ENCODE measurements at regions not wholly inside any gene's neighbourhood (a gene's known extent, or its start where the extent isn't known, plus 50 kb on each side); places are given as distances from the start of the nearest gene placed in this dataset.

GRCh38 chr5:85268194-85268593 lies 883.5 kb upstream of the EDIL3 start:
- H3K4me3 ChIP-seq = no peak overlapping the region
- no peaks in the 10 kb centered on the region for H3K27me3 ChIP-seq
- H3K36me3 ChIP-seq = no peaks in the 10 kb centered on the region
- no peak for DNase-seq (ENCODE audit: low spot score in 2 of 2)
- H3K4me1 ChIP-seq = no peaks in the 10 kb centered on the region
- TF ChIP-seq CTCF (IDR thresholded peaks at IDR 0.05) (no peak), POLR2A (IDR thresholded peaks at IDR 0.05) (no peak), EP300 (IDR thresholded peaks at IDR 0.05) (no peak)
- WGBS, 2 donors = 50 to 71% methylated on average over 2 of the region's 2 CpGs
- H3K27ac ChIP-seq = no peak overlapping the region
- H3K9me3 ChIP-seq = no peaks in the 10 kb centered on the region

DNA sequence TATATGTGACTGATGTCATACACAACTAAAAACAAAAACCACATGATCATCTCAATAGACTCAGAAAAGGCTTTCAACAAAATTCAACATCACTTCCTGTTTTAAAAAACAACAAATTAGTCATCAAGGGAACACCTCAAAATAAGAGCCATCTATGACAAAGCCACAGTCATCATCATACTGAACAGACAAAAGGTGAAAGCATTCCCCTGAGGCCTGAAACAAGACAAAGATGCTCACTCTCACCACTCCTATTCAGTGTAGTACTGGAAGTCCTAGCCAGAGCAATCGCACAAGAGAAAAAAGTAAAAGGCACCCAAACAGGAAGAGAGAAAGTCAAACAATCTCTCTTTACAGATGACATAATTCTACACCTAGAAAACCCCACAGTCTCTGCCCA lies 893.5 kb upstream of the EDIL3 start:
- no peak for DNase-seq (ENCODE audit: low spot score in 2 of 2)
- no peaks in the 10 kb centered on the region for H3K36me3 ChIP-seq
- no peak for TF ChIP-seq POLR2A (IDR thresholded peaks at IDR 0.05)
- no peak for TF ChIP-seq EP300 (IDR thresholded peaks at IDR 0.05)
- no peak for TF ChIP-seq CTCF (IDR thresholded peaks at IDR 0.05)

DNA sequence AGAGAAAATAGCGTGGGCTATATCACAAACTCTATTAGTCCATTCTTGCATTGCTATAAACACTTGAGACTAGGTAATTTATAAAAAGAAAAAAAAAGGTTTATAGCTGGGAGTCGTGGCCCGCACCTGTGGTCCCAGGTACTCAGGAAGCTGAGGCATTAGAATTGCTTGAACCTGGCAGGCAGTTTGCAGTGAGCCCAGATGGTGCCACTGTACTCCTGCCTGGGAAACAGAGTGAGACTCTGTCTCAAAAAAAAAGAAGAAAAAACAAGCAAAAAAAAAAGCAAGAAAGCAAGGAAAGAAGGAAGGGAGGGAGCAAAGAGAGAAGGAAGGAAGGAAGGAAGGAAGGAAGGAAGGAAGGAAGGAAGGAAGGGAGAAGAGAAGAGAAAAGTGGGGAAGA lies 904.2 kb upstream of the EDIL3 start:
- DNase-seq (ENCODE audit: low spot score in 2 of 2) = no peak
- H3K9me3 ChIP-seq = no peaks in the 10 kb centered on the region
- no peak overlapping the region for H3K27ac ChIP-seq
- TF ChIP-seq POLR2A (IDR thresholded peaks at IDR 0.05) (no peak), EP300 (IDR thresholded peaks at IDR 0.05) (no peak), CTCF (IDR thresholded peaks at IDR 0.05) (no peak)
- no peaks in the 10 kb centered on the region for H3K36me3 ChIP-seq
- H3K4me1 ChIP-seq = no peaks in the 10 kb centered on the region
- H3K27me3 ChIP-seq = no peaks in the 10 kb centered on the region
- H3K4me3 ChIP-seq = no peak overlapping the region
- 71 to 90% methylated on average over 3 of the region's 3 CpGs for WGBS, 2 donors

More for the DNA sequence above, 893.5 kb upstream of the EDIL3 start:
- H3K9me3 ChIP-seq = no peaks in the 10 kb centered on the region
- H3K27ac ChIP-seq = no peak overlapping the region
- 67 to 89% methylated on average over 1 of the region's 1 CpG for WGBS, 2 donors
- H3K4me1 ChIP-seq = no peaks in the 10 kb centered on the region
- H3K27me3 ChIP-seq = no peaks in the 10 kb centered on the region
- no peak overlapping the region for H3K4me3 ChIP-seq

GRCh38 chr5:85293145-85293785 lies 908.6 kb upstream of the EDIL3 start:
- H3K9me3 ChIP-seq = no peaks in the 10 kb centered on the region
- H3K4me3 ChIP-seq = no peak overlapping the region
- H3K4me1 ChIP-seq = no peaks in the 10 kb centered on the region
- H3K36me3 ChIP-seq = no peaks in the 10 kb centered on the region
- no peak for TF ChIP-seq EP300 (IDR thresholded peaks at IDR 0.05)
- TF ChIP-seq CTCF (IDR thresholded peaks at IDR 0.05) = no peak
- TF ChIP-seq POLR2A (IDR thresholded peaks at IDR 0.05) = no peak
- no peak overlapping the region for H3K27ac ChIP-seq
- H3K27me3 ChIP-seq = no peaks in the 10 kb centered on the region
- 76 to 77% methylated on average over 7 of the region's 7 CpGs for WGBS, 2 donors
- no peak for DNase-seq (ENCODE audit: low spot score in 2 of 2)

DNA sequence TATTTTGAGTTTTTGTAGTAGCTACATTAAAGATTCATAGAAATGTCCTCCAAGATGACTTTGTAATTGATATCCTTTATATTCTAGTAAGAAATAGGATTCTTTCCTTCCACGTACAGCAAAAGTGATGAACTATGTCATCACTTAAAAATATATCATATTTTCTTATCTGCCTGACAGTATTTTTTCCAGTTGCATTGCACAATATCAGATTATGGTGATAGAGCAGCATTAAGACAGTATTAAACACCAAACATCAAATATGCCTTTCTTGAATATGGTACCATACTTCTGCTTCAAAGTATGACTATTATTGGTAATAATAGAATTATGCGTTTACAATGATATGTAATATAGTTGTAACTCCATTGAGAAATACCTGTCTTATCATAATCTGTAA lies 919.8 kb upstream of the EDIL3 start:
- TF ChIP-seq POLR2A (IDR thresholded peaks at IDR 0.05) (no peak), CTCF (IDR thresholded peaks at IDR 0.05) (no peak), EP300 (IDR thresholded peaks at IDR 0.05) (no peak)
- H3K9me3 ChIP-seq = no peaks in the 10 kb centered on the region
- WGBS, 2 donors = 84 to 85% methylated on average over 2 of the region's 2 CpGs
- no peak overlapping the region for H3K27ac ChIP-seq
- no peaks in the 10 kb centered on the region for H3K36me3 ChIP-seq
- H3K4me3 ChIP-seq = no peak overlapping the region
- no peak for DNase-seq (ENCODE audit: low spot score in 2 of 2)
- H3K4me1 ChIP-seq = no peaks in the 10 kb centered on the region
- no peaks in the 10 kb centered on the region for H3K27me3 ChIP-seq
